ENCODE measurements at regions not wholly inside any gene's neighbourhood (a gene's known extent, or its start where the extent isn't known, plus 50 kb on each side); places are given as distances from the start of the nearest gene placed in this dataset.
A peak's percentile ranks its signal among the peaks of the same experiment; 100 is the strongest.

GRCh38 chr6:44041461-44042260 lies 85.6 kb downstream of the MRPL14 start:
- Histone ChIP-seq H3K23ac (ENCODE audit: low read depth, low read length, poor library complexity) (no peak overlapping the region), H4K91ac (ENCODE audit: low read depth, low read length, poor library complexity) (no peak overlapping the region), H3K4me1 (ENCODE audit: control insufficient read depth in 2 of 2, insufficient read depth in 1 of 2, low read depth in 1 of 2, low read length in 2 of 2) (peaks cover 26 to 39% of the 10 kb centered on the region in 2 donors), H3K4ac (ENCODE audit: low read length) (no peak overlapping the region), H2BK120ac (ENCODE audit: low read depth, low read length) (no peak overlapping the region), H2AFZ (ENCODE audit: low read length) (peak overlapping the region; percentile 2), H2BK12ac (ENCODE audit: low read length) (no peak overlapping the region), H3K79me1 (ENCODE audit: low read depth, low read length) (no peaks in the 10 kb centered on the region), H3K9me3 (replicated peaks in 1 of 2; ENCODE audit: control insufficient read depth in 2 of 2, insufficient read depth in 1 of 2, low read depth in 1 of 2, low read length in 2 of 2) (peaks cover 0 to 3% of the 10 kb centered on the region in 2 donors), H3K27ac (replicated peaks; ENCODE audit: low read length) (peak overlapping the region; percentile 54), H2BK15ac (ENCODE audit: low read length) (no peak overlapping the region), H3K36me3 (replicated peaks in 1 of 2; ENCODE audit: control insufficient read depth in 2 of 2, insufficient read depth in 2 of 2, low read length in 2 of 2) (no peaks in the 10 kb centered on the region), H3K18ac (ENCODE audit: low read length) (peak overlapping the region; percentile 76), H3K27me3 (ENCODE audit: control insufficient read depth in 3 of 3, insufficient read depth in 3 of 3, low read depth in 1 of 3, low read length in 3 of 3) (peaks cover 0 to 4% (median 0%) of the 10 kb centered on the region in 3 experiments), H2AK5ac (ENCODE audit: low read depth, low read length) (peak overlapping the region; percentile 20), H3K14ac (ENCODE audit: low read length) (no peak overlapping the region), H4K8ac (ENCODE audit: low read depth, low read length) (no peak overlapping the region), H3K4me2 (ENCODE audit: insufficient read depth, low read length, poor library complexity, severe bottlenecking) (no peak overlapping the region), H3K4me3 (ENCODE audit: low read length in 2 of 2) (no peak overlapping the region), H3K9ac (ENCODE audit: low read depth, low read length, poor library complexity) (no peak overlapping the region), H2BK5ac (ENCODE audit: low read length) (no peak overlapping the region)
- no CpG with 5 or more reads among the region's 10 CpGs for WGBS, 2 donors (ENCODE audit: extremely low coverage in 2 of 2, insufficient read length in 2 of 2, insufficient replicate concordance in 1 of 2)
- DNase-seq (ENCODE audit: low spot score), result peak; percentile 15

GRCh38 chr6:44040786-44041185 lies 86.5 kb downstream of the MRPL14 start:
- Histone ChIP-seq H2BK12ac (ENCODE audit: low read length) (no peak overlapping the region), H3K4me2 (ENCODE audit: insufficient read depth, low read length, poor library complexity, severe bottlenecking) (no peak overlapping the region), H3K27ac (replicated peaks; ENCODE audit: low read length) (no peak overlapping the region), H3K79me1 (ENCODE audit: low read depth, low read length) (no peaks in the 10 kb centered on the region), H2AFZ (ENCODE audit: low read length) (no peak overlapping the region), H2BK120ac (ENCODE audit: low read depth, low read length) (no peak overlapping the region), H4K91ac (ENCODE audit: low read depth, low read length, poor library complexity) (no peak overlapping the region), H3K27me3 (ENCODE audit: control insufficient read depth in 3 of 3, insufficient read depth in 3 of 3, low read depth in 1 of 3, low read length in 3 of 3) (peaks cover 0 to 4% (median 0%) of the 10 kb centered on the region in 3 experiments), H2BK5ac (ENCODE audit: low read length) (no peak overlapping the region), H3K14ac (ENCODE audit: low read length) (no peak overlapping the region), H2AK5ac (ENCODE audit: low read depth, low read length) (no peak overlapping the region), H2BK15ac (ENCODE audit: low read length) (no peak overlapping the region), H3K23ac (ENCODE audit: low read depth, low read length, poor library complexity) (no peak overlapping the region), H3K9me3 (replicated peaks in 1 of 2; ENCODE audit: control insufficient read depth in 2 of 2, insufficient read depth in 1 of 2, low read depth in 1 of 2, low read length in 2 of 2) (peaks cover 0 to 3% of the 10 kb centered on the region in 2 donors), H3K4me3 (ENCODE audit: low read length in 2 of 2) (no peak overlapping the region), H3K18ac (ENCODE audit: low read length) (no peak overlapping the region), H3K36me3 (replicated peaks in 1 of 2; ENCODE audit: control insufficient read depth in 2 of 2, insufficient read depth in 2 of 2, low read length in 2 of 2) (no peaks in the 10 kb centered on the region), H4K8ac (ENCODE audit: low read depth, low read length) (no peak overlapping the region), H3K9ac (ENCODE audit: low read depth, low read length, poor library complexity) (no peak overlapping the region), H3K4me1 (ENCODE audit: control insufficient read depth in 2 of 2, insufficient read depth in 1 of 2, low read depth in 1 of 2, low read length in 2 of 2) (peaks cover 26 to 39% of the 10 kb centered on the region in 2 donors), H3K4ac (ENCODE audit: low read length) (no peak overlapping the region)
- no peak for DNase-seq (ENCODE audit: low spot score)
- WGBS, 2 donors (ENCODE audit: extremely low coverage in 2 of 2, insufficient read length in 2 of 2, insufficient replicate concordance in 1 of 2), result 100% methylated on average over 1 of the region's 4 CpGs; no CpG with 5 or more reads in 1 of the 2 donors

GRCh38 chr6:44039839-44040350 lies 87.4 kb downstream of the MRPL14 start:
- DNase-seq (ENCODE audit: low spot score), result no peak
- H3K4me2 ChIP-seq (ENCODE audit: insufficient read depth, low read length, poor library complexity, severe bottlenecking), result no peak overlapping the region
- no peaks in the 10 kb centered on the region for H3K79me1 ChIP-seq (ENCODE audit: low read depth, low read length)
- H3K18ac ChIP-seq (ENCODE audit: low read length), result peak overlapping the region; percentile 76
- H4K8ac ChIP-seq (ENCODE audit: low read depth, low read length), result no peak overlapping the region
- no peak overlapping the region for H2BK12ac ChIP-seq (ENCODE audit: low read length)
- no peak overlapping the region for H3K4me3 ChIP-seq (ENCODE audit: low read length in 2 of 2)
- H3K4me1 ChIP-seq (ENCODE audit: control insufficient read depth in 2 of 2, insufficient read depth in 1 of 2, low read depth in 1 of 2, low read length in 2 of 2), result peaks cover 26 to 39% of the 10 kb centered on the region in 2 donors
- H2BK5ac ChIP-seq (ENCODE audit: low read length), result no peak overlapping the region
- H3K27ac ChIP-seq (replicated peaks; ENCODE audit: low read length), result no peak overlapping the region
- no peak overlapping the region for H3K4ac ChIP-seq (ENCODE audit: low read length)
- H3K9ac ChIP-seq (ENCODE audit: low read depth, low read length, poor library complexity), result no peak overlapping the region
- no peak overlapping the region for H3K23ac ChIP-seq (ENCODE audit: low read depth, low read length, poor library complexity)
- peaks cover 0 to 7% (median 0%) of the 10 kb centered on the region in 3 experiments for H3K27me3 ChIP-seq (ENCODE audit: control insufficient read depth in 3 of 3, insufficient read depth in 3 of 3, low read depth in 1 of 3, low read length in 3 of 3)
- H3K14ac ChIP-seq (ENCODE audit: low read length), result no peak overlapping the region
- no peak overlapping the region for H4K91ac ChIP-seq (ENCODE audit: low read depth, low read length, poor library complexity)
- H2BK120ac ChIP-seq (ENCODE audit: low read depth, low read length), result no peak overlapping the region
- H2AFZ ChIP-seq (ENCODE audit: low read length), result no peak overlapping the region
- H3K36me3 ChIP-seq (replicated peaks in 1 of 2; ENCODE audit: control insufficient read depth in 2 of 2, insufficient read depth in 2 of 2, low read length in 2 of 2), result no peaks in the 10 kb centered on the region
- peak overlapping the region; percentile 86 for H2BK15ac ChIP-seq (ENCODE audit: low read length)
- no CpG with 5 or more reads among the region's 7 CpGs for WGBS, 2 donors (ENCODE audit: extremely low coverage in 2 of 2, insufficient read length in 2 of 2, insufficient replicate concordance in 1 of 2)
- peaks cover 0 to 2% of the 10 kb centered on the region in 2 donors for H3K9me3 ChIP-seq (replicated peaks in 1 of 2; ENCODE audit: control insufficient read depth in 2 of 2, insufficient read depth in 1 of 2, low read depth in 1 of 2, low read length in 2 of 2)
- peak overlapping the region; percentile 84 for H2AK5ac ChIP-seq (ENCODE audit: low read depth, low read length)

DNA sequence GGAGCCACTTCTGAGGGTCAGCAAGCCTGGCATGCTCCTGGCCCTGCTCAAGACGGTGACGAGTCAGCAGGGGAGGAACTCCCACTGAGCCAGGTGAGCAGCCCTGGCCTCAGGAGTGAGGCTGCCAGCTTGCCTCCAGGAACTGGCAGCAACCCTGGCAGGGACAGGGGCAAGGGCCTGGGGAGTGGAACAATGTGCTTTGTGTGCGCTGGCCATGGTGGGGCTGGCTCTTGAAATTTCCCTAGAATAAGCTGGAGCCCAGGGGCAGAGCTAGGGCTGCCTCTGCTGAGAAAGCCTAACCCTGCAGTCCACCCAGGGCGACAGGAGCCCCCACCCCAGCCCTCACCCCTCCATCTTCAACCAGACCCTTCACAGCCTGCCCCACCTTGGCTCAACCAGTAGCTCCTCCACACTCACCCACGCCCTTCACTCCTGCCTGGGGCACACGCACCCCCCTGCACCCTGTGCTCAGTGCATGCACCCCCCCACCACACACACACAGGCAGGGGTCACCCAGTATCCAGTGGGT lies 88.0 kb downstream of the MRPL14 start:
- Histone ChIP-seq H2BK15ac (ENCODE audit: low read length) (peak overlapping the region; percentile 86), H4K8ac (ENCODE audit: low read depth, low read length) (no peak overlapping the region), H3K27me3 (ENCODE audit: control insufficient read depth in 3 of 3, insufficient read depth in 3 of 3, low read depth in 1 of 3, low read length in 3 of 3) (peaks cover 0 to 7% (median 0%) of the 10 kb centered on the region in 3 experiments), H3K36me3 (replicated peaks in 1 of 2; ENCODE audit: control insufficient read depth in 2 of 2, insufficient read depth in 2 of 2, low read length in 2 of 2) (no peaks in the 10 kb centered on the region), H3K9ac (ENCODE audit: low read depth, low read length, poor library complexity) (peak overlapping the region; percentile 7), H3K4ac (ENCODE audit: low read length) (no peak overlapping the region), H3K79me1 (ENCODE audit: low read depth, low read length) (no peaks in the 10 kb centered on the region), H3K4me1 (ENCODE audit: control insufficient read depth in 2 of 2, insufficient read depth in 1 of 2, low read depth in 1 of 2, low read length in 2 of 2) (peaks cover 26 to 38% of the 10 kb centered on the region in 2 donors), H3K4me3 (ENCODE audit: low read length in 2 of 2) (no peak overlapping the region), H2BK5ac (ENCODE audit: low read length) (no peak overlapping the region), H2BK12ac (ENCODE audit: low read length) (peak overlapping the region; percentile 50), H2BK120ac (ENCODE audit: low read depth, low read length) (no peak overlapping the region), H3K18ac (ENCODE audit: low read length) (peak overlapping the region; percentile 72), H3K23ac (ENCODE audit: low read depth, low read length, poor library complexity) (peak overlapping the region; percentile 45), H3K27ac (replicated peaks; ENCODE audit: low read length) (no peak overlapping the region), H4K91ac (ENCODE audit: low read depth, low read length, poor library complexity) (no peak overlapping the region), H3K4me2 (ENCODE audit: insufficient read depth, low read length, poor library complexity, severe bottlenecking) (no peak overlapping the region), H3K14ac (ENCODE audit: low read length) (peak overlapping the region; percentile 32), H2AFZ (ENCODE audit: low read length) (no peak overlapping the region), H3K9me3 (replicated peaks in 1 of 2; ENCODE audit: control insufficient read depth in 2 of 2, insufficient read depth in 1 of 2, low read depth in 1 of 2, low read length in 2 of 2) (no peaks in the 10 kb centered on the region), H2AK5ac (ENCODE audit: low read depth, low read length) (peak overlapping the region; percentile 84)
- no CpG with 5 or more reads among the region's 6 CpGs for WGBS, 2 donors (ENCODE audit: extremely low coverage in 2 of 2, insufficient read length in 2 of 2, insufficient replicate concordance in 1 of 2)
- no peak for DNase-seq (ENCODE audit: low spot score)

Data from neuronal stem cell (in vitro differentiated cells).